RPMI7951 (cell line): ENCODE measurements at regions not wholly inside any gene's neighbourhood (a gene's known extent, or its start where the extent isn't known, plus 50 kb on each side); places are given as distances from the start of the nearest gene placed in this dataset.
"Not testable (repeated sequence)": the region's sequence is repeated elsewhere in the genome, so short reads cannot be mapped to it uniquely, and the experiment has no call there.

Experiments
- DNase-seq: peaks from one replicate; pipeline ENCODE4 v3.0.0-alpha.2; 2012; ENCODE audit warnings: low read depth

- DNase-seq: no peak
Measured at GRCh38 chr12:114616081-114616480, 67.9 kb downstream of the TBX3 start.

DNA sequence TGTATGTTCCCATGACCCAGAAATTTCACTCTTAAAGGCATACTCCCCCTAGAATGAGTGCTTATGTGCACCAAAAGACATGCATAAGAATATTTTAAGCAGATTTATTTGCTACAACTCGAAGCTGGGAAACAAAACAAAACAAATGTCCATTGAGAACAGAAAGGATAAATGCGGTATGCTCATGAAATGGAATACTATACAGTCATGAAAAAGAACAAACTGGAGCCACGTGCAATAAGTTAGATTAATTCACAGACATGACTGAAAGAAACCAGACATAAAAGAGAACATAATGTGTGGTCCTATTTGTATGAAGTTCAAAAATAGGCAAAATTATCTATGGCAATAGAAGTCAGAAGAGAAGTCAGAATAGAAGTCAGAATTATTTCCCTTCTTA, 69.9 kb downstream of the TBX3 start:
- no peak for DNase-seq

- DNase-seq: no peak
Measured at GRCh38 chr12:114612062-114612461, 71.9 kb downstream of the TBX3 start.

GRCh38 chr12:114611145-114612018, 72.6 kb downstream of the TBX3 start:
- DNase-seq: no peak

GRCh38 chr12:114608509-114608908, 75.5 kb downstream of the TBX3 start:
- no peak for DNase-seq

DNA sequence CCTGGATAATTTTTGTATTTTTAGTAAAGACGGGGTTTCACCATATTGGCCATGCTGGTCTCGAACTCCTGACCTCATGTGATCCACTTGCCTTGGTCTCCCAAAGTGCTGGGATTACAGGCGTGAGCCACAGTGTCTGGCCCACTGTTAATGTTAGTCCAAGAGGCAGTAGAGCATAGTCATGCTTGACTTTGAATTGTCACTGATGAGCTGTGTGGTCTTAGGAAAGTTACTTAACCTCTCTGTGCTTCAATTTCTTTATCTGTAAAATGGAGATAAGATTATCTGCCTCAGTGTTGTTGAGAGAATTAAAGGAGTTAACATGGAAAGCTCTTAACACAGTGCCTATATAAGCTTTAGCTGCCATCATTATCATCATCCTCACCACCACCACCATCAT, 78.1 kb downstream of the TBX3 start:
- DNase-seq: no peak

- DNase-seq: no peak
Measured at GRCh38 chr12:114604606-114605005, 79.4 kb downstream of the TBX3 start.

DNA sequence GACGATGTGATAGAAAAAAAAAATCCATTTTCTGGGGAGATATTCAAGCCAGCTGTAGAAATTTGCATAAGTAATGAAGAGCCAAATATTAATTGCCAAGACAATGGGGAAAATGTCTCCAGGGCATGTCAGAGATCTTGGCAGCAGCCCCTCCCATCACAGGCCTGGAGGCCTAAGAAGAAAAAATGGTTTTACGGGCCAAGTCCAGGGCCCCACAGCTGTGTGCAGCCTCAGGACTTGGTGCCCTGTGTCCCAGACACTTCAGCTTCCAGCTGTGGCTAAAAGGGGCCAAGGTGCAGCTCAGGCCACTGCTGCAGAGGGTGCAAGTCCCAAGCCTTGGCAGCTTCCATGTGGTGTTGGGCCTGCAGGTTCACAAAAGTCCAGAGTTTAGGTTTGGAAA, 83.4 kb downstream of the TBX3 start:
- DNase-seq: not testable (repeated sequence)

DNA sequence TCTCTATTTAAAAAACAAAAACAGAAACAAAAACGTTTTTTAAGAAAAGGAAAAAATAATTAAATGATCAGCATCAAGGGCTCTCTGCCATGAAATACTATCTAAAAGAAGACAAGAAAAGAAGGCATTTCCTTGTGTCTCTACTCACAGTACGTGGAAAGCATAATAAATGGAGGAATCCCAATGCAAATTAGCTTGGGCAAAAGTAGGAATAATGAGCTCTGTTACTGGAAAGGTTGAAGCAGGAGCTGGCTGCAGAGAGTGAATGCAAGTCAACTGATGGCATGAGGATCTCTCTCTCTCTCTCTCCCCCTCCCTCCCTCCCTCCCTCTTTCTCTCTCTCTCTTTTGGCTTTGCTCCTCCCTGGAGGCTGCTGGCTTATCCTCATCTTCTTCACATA, 85.9 kb downstream of the TBX3 start:
- DNase-seq: no peak

DNA sequence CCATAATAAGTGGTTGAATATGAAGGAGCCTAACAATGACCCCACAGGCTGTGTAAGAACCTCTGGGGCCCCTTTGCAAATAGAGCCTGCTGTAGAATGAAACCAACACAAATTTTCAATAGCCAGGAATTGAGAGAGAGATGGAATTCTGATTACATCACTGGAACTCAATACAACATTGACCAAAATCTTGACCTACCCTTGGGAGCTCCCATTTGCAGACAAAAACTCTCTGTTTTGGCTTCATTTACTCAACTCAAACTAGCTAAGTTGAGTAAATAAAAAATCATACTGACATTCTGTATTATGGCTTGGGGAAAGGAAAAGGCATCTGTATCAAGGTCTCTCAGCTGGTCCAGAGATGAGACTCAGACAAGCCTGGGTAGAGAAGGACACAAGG, 91.0 kb downstream of the TBX3 start:
- DNase-seq: no peak

DNA sequence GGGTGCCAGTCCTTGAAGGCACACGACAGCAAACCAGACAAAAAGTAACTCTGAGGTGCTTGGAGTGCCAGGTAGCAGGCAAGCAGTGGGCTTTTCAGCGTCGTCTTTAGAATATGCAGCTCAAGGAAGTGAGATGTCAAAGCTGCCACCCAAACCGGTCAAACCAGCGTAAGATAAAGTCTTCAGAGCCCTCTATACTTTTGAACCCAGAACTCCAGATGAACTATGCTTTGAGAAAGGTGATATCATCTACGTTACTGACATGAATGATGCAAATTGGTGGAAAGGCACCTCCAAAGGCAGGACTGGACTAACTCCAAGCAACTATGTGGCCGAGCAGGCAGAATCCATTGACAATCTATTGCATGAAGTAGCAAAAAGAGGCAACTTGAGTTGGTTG, 95.9 kb downstream of the TBX3 start:
- no peak for DNase-seq

GRCh38 chr12:114580306-114580705, 103.7 kb downstream of the TBX3 start:
- no peak for DNase-seq

DNA sequence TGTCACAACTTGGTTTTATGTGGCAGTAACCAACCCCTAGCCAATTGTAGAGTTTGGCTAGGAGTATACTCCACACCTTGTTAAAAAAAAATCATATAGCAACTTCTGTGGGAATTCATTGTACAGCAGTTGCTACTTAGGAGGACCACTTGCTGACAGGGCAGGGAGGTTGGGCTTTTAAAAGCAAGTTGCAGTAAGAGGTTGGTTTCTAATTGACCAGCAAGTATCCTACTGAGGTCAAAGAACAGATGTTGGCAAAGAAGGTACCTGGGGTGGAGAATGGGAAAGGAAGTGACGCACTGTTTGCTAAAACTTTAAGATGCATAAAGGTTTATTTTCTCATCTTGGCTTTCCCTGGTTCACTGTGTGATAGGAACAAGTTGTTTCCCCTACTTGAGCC, 104.6 kb downstream of the TBX3 start:
- DNase-seq: no peak

DNA sequence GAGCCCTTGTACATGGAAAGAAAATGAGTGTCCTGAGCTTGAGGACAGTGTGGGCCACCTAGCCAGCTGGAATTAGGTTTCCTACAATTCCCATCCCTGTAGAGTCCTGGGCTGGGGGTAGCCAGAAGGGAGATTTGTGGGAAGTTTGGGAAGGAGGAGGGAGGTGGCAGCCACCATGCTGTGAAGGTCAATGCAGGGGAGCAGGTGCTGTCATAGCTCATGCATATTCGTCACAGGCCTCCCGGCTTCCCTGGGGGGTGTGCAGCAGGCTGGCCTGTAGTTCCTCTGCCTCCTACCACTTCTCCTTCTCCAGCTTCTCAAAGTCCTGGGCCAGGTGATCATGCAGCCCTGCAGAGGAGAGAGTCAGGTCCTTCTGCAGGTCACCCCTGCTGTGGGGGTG, 121.3 kb downstream of the TBX3 start:
- no peak for DNase-seq

DNA sequence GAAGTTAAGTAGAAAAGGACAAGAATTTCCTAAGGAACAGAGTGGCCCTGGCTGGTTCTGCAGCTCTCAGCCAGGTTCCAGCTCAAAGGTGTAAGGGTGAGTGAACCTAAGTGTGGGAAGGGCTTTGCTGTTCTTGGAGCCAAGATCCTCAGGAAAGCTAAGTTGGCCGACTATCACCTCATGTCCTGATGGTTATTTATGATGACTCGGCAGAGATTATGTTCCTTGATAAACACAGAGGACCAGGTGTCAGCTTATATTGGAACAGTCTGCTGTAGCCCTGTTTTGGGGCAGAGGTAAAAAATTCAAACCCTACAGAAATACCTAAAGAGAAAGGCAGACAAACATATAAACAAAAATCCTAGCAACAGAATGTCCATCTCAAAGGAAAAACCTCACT, 128.5 kb downstream of the TBX3 start:
- no peak for DNase-seq

GRCh38 chr12:114547636-114548035, 136.3 kb downstream of the TBX3 start:
- DNase-seq: no peak

GRCh38 chr12:114530417-114530816, 124.5 kb upstream of the TBX5 start:
- DNase-seq: no peak

DNA sequence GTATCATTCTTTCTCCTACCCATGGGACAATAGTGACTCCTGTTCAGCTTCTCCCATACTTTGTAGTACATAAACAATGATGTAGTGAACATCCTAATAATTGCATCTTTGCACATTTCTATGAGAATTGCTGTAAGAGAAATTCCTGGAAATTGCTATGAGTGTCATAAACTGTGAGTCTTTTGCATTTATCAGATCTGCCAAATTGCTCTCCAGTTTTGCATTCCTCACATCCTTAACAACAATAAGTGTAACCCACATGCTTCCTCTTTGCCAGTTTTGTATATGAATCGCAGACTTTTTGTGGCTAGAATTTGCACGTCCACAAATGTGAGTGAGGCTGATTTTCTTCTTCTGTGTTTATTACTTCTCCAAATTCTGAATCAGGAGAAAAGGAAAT, 124.0 kb upstream of the TBX5 start:
- DNase-seq: no peak

DNA sequence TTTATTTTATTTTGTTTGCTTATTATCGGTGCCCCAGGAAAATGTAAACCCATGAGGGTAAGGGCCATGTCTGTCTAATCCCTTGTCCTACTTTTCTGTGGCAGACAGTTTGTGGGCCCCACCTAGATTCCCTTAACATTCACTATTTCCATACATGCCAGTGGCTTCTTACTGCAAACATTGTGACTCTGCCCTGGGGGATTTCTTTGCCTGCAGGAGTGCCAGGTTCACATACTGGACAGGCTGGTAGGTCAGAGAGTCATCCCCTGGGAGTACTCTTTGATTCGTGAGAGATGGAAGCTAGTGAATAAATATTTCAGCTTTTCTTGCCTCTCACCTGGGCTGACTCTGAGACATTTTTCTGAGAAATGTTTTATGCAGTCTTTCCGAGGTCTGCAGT, 122.8 kb upstream of the TBX5 start:
- DNase-seq: no peak

DNA sequence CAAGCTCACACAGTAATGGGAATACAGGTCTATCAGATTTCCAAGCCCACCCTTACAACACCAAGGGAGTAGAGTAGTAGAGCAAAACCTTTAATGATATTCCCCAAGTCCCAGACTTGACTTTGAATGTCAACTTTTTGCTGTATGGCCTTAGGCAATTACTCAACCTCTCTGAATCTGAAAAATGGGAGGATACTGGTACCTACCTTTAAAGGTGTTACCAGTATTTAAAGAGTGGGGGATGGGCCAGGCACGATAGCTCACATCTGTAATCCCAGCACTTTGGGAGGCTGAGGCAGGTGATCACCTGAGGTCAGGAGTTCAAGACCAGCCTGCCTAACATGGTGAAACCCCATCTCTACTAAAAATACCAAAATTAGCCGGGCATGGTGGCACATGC, 115.2 kb upstream of the TBX5 start:
- not testable (repeated sequence) for DNase-seq

DNA sequence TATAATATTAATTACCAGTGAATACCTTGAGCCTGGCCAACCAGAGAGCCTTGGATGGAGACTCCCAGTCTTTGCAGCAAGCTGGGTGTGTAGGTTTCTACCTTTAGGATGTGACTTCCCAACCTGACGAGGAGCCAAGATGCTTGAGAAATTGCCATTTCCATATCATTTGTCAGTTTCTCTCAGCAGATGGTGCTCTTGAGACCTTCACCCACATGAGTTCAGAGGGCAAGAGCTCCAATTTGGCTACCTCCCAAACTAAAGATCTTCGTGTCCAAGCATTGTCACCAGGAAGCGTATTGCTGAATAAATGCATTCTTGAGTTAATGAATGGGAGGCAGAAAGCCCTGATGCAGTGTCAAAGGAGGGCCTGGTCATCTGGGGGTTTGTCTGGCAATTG, 106.4 kb upstream of the TBX5 start:
- no peak for DNase-seq

DNA sequence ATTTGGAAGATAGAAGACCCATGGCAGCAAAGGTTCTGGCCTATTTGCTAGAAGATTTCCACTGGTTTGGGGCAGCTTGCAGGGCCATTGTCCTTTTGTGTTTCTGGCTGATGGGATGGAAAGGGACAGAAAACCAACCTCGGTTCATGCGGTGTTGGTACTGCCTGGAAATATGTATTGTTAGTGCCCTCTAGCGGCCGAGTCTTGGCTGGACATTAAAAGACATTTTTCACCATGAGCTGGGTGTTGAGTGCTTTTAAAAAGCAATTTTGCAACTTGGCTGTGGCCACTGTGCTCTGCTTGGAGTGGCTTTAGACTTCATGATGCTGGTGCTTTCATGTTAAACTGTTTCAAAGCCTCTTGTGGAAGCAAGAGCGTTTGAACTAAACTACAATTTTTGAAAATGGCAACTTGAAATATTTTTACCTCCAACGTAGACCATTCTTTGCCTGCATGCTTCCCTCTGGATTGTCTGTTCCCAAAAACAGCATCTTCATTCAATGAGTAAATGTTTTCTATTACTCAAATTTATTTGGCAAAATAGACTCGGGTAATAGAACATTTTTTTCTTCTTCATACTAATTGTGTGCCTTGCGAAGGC, 102.7 kb upstream of the TBX5 start:
- DNase-seq: peak; percentile 58

DNA sequence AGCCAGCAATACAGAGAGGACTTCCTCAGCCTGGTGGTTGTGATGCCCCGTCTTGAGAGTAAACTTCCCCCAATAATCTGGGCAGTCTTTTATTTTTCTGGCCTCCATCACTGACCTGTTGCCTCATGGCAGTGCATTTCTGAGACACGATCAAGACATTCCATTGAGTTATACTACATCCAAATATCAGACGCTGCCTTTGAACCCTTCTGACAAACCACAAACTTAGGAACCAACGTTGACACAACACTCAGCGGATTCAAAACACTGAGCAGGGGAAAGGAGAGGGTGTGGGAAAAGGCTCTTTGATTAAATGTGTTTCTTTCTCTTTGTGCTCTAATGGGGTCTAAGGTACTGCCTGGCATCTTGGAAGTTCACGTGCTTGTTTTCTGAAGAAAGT, 100.7 kb upstream of the TBX5 start:
- no peak for DNase-seq

- no peak for DNase-seq
Measured at GRCh38 chr12:114504311-114504710, 98.4 kb upstream of the TBX5 start.
